ENCODE measurements at regions not wholly inside any gene's neighbourhood (a gene's known extent, or its start where the extent isn't known, plus 50 kb on each side); places are given as distances from the start of the nearest gene placed in this dataset.

DNA sequence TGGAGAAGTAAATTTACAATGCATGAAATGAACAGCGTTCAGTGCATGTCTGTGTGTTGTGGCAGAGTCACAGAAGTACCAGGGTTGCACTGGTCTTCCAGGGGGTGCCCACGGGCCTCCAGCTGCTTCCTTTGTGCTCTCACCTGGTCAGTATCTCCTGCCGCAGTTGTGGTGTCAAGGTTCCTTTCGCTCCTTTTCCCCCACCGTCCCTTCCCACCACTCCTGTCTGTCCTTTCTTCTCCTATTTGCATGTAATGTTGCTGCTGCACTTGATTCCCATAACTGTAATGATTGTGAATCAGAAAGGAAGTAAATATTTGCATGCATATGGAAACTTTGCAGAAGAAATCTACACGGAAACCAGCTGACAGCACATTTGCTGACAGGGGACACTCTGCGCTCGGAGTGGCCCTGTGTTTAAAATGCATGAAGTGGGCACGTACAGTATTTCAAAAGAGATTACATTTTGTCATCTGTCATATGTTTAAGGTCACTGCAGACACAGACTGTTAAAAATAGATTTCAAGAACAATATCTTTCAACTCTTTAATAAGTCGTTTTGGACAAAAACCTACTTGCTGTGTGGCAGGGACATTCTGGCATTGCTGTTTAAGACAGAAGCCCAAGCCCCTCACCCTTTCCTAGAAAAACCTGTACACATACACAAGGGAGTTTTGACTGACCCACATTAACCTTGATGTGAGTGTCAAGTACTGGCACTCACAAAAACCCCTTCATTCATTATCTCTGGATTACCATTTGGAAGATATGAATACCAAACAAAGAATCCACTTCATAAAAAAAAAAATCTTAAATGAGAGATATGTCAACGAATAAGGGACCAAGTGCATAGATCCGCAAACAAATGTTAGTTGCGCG is 336.7 kb upstream of the KLF6 start:
- no peak overlapping the region for H3K4me3 Mint-ChIP-seq (ENCODE audit: unreplicated experiment)
- DNase-seq (ENCODE audit: low spot score): no peak
- no peaks in the 10 kb centered on the region for H3K9me3 Mint-ChIP-seq (ENCODE audit: unreplicated experiment)
- no peaks in the 10 kb centered on the region for H3K36me3 Mint-ChIP-seq (ENCODE audit: low read depth, unreplicated experiment)
- peaks cover 13% of the 10 kb centered on the region for H3K4me1 Mint-ChIP-seq (ENCODE audit: unreplicated experiment)
- H3K27ac Mint-ChIP-seq (ENCODE audit: unreplicated experiment): no peak overlapping the region
- TF ChIP-seq, protein P1, sequence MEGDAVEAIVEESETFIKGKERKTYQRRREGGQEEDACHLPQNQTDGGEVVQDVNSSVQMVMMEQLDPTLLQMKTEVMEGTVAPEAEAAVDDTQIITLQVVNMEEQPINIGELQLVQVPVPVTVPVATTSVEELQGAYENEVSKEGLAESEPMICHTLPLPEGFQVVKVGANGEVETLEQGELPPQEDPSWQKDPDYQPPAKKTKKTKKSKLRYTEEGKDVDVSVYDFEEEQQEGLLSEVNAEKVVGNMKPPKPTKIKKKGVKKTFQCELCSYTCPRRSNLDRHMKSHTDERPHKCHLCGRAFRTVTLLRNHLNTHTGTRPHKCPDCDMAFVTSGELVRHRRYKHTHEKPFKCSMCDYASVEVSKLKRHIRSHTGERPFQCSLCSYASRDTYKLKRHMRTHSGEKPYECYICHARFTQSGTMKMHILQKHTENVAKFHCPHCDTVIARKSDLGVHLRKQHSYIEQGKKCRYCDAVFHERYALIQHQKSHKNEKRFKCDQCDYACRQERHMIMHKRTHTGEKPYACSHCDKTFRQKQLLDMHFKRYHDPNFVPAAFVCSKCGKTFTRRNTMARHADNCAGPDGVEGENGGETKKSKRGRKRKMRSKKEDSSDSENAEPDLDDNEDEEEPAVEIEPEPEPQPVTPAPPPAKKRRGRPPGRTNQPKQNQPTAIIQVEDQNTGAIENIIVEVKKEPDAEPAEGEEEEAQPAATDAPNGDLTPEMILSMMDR (IDR thresholded peaks at IDR 0.05; ENCODE audit: unreplicated experiment): no peak
- H3K27me3 Mint-ChIP-seq (ENCODE audit: unreplicated experiment): no peaks in the 10 kb centered on the region

DNA sequence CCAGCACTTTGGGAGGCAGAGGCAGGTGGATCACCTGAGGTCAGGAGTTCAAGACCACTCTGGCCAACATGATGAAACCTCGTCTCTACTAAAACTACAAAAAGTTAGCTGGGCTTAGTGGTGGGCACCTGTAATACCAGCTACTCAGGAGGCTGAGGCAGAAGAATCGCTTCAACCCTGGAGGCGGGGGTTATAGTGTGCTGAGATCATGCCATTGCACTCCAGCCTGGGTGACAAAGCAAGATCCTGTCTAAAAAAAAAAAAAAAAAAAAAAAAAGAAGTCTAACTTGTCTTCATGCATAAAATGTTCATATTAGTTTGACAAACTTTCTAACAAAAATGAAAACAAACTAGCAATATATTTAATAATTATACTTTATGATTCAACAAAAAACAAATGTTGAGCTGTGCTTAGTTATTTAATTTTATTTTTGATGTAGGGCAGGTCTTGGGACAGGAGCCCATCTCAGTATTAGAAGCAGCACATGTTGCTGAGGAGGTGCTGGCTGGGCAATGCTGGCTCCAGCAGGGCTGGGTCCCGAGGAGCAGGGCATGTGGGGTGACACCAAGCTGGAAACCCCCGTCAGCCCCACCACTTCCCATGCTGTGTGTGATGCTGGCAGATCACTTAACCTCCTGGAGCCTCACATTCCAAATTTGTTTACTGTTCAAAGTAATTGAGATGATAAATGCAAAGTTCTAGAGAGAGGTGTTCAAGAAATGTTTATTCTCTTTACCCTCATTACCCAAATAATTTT is 335.3 kb upstream of the KLF6 start:
- DNase-seq (ENCODE audit: low spot score): no peak
- TF ChIP-seq, protein P1 (IDR thresholded peaks at IDR 0.05; ENCODE audit: unreplicated experiment): no peak
- Mint-ChIP-seq H3K4me1 (ENCODE audit: unreplicated experiment) (peaks cover 10% of the 10 kb centered on the region), H3K36me3 (ENCODE audit: low read depth, unreplicated experiment) (no peaks in the 10 kb centered on the region), H3K9me3 (ENCODE audit: unreplicated experiment) (no peaks in the 10 kb centered on the region), H3K27me3 (ENCODE audit: unreplicated experiment) (no peaks in the 10 kb centered on the region), H3K27ac (ENCODE audit: unreplicated experiment) (no peak overlapping the region), H3K4me3 (ENCODE audit: unreplicated experiment) (no peak overlapping the region)

GRCh38 chr10:4119107-4119506 is 334.1 kb upstream of the KLF6 start:
- no peaks in the 10 kb centered on the region for H3K9me3 Mint-ChIP-seq (ENCODE audit: unreplicated experiment)
- H3K4me3 Mint-ChIP-seq (ENCODE audit: unreplicated experiment): no peak overlapping the region
- H3K4me1 Mint-ChIP-seq (ENCODE audit: unreplicated experiment): peaks cover 10% of the 10 kb centered on the region
- no peaks in the 10 kb centered on the region for H3K36me3 Mint-ChIP-seq (ENCODE audit: low read depth, unreplicated experiment)
- TF ChIP-seq, protein P1 (IDR thresholded peaks at IDR 0.05; ENCODE audit: unreplicated experiment): no peak
- H3K27me3 Mint-ChIP-seq (ENCODE audit: unreplicated experiment): no peaks in the 10 kb centered on the region
- H3K27ac Mint-ChIP-seq (ENCODE audit: unreplicated experiment): no peak overlapping the region
- DNase-seq (ENCODE audit: low spot score): no peak

DNA sequence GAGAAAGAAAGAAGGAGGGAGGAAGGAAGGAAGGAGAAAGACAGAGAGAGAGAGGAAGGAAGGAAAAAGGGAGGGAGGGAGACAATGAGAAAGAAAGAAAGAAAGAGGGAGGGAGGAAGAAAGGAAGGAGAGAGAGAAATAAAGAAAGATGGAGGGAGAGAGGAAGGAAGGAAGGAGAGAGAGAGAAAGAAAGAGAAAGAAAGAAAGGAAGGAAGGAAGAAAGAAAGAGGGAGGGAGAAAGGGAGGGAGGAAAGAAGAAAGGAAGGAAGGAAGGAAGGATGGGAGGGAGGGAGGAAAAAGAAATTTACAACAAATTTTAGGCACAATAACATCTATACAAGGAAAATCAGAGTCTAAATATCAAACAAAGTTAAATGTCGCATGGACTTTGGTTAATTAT is 332.6 kb upstream of the KLF6 start:
- no peak for DNase-seq (ENCODE audit: low spot score)
- peaks cover 7% of the 10 kb centered on the region for H3K4me1 Mint-ChIP-seq (ENCODE audit: unreplicated experiment)
- no peaks in the 10 kb centered on the region for H3K9me3 Mint-ChIP-seq (ENCODE audit: unreplicated experiment)
- H3K36me3 Mint-ChIP-seq (ENCODE audit: low read depth, unreplicated experiment): no peaks in the 10 kb centered on the region
- no peak overlapping the region for H3K27ac Mint-ChIP-seq (ENCODE audit: unreplicated experiment)
- H3K27me3 Mint-ChIP-seq (ENCODE audit: unreplicated experiment): no peaks in the 10 kb centered on the region
- TF ChIP-seq, protein P1 (IDR thresholded peaks at IDR 0.05; ENCODE audit: unreplicated experiment): no peak
- no peak overlapping the region for H3K4me3 Mint-ChIP-seq (ENCODE audit: unreplicated experiment)

DNA sequence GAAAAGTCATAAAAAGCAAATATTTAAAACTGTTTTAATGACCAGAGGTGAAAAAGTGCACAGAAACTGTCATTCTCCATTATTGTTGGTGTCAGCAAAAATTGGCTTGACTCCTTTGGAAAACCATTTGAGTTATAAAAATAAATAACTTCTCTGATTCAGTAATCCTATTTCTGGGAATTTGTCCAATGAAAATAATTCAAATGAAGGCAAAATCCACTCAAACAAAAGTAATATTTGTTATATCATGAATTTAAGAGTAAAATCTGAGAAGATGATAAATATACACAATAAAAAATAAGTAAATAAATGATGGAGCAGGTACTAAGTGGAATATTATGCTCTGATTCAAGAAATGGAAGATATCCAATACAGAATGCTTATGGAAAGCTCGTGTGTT is 326.6 kb upstream of the KLF6 start:
- Mint-ChIP-seq H3K27ac (ENCODE audit: unreplicated experiment) (no peak overlapping the region), H3K4me3 (ENCODE audit: unreplicated experiment) (no peak overlapping the region), H3K36me3 (ENCODE audit: low read depth, unreplicated experiment) (no peaks in the 10 kb centered on the region), H3K4me1 (ENCODE audit: unreplicated experiment) (peaks cover 26% of the 10 kb centered on the region), H3K27me3 (ENCODE audit: unreplicated experiment) (peaks cover 3% of the 10 kb centered on the region), H3K9me3 (ENCODE audit: unreplicated experiment) (no peaks in the 10 kb centered on the region)
- TF ChIP-seq, protein P1 (IDR thresholded peaks at IDR 0.05; ENCODE audit: unreplicated experiment): no peak
- DNase-seq (ENCODE audit: low spot score): no peak

Data from endothelial cell (in vitro differentiated cells).